ENCODE measurements at regions not wholly inside any gene's neighbourhood (a gene's known extent, or its start where the extent isn't known, plus 50 kb on each side); places are given as distances from the start of the nearest gene placed in this dataset.

GRCh38 chr1:82894635-82895034 is 1093.9 kb downstream of the ADGRL2 start:
- H3K27ac ChIP-seq: no peak overlapping the region
- ATAC-seq: no peak
- no peak overlapping the region for H3K4me3 ChIP-seq
- no peaks in the 10 kb centered on the region for H3K4me1 ChIP-seq
- intact Hi-C loops (cut with DNase I): no loop called here
- no peaks in the 10 kb centered on the region for H3K36me3 ChIP-seq
- H3K9me3 ChIP-seq: no peaks in the 10 kb centered on the region
- no peak for DNase-seq
- no peaks in the 10 kb centered on the region for H3K27me3 ChIP-seq
- TF ChIP-seq POLR2A (IDR thresholded peaks at IDR 0.05): no peak
- TF ChIP-seq CTCF (IDR thresholded peaks at IDR 0.05): no peak
- WGBS, 4 donors: 87 to 90% (median 88%) methylated on average over 3 of the region's 3 CpGs

- Histone ChIP-seq H3K36me3 (no peaks in the 10 kb centered on the region), H3K4me3 (no peak overlapping the region), H3K27ac (no peak overlapping the region), H3K4me1 (no peaks in the 10 kb centered on the region), H3K27me3 (no peaks in the 10 kb centered on the region), H3K9me3 (no peaks in the 10 kb centered on the region)
- intact Hi-C loops (cut with DNase I): no loop called here
- ATAC-seq: no peak
- no peak for TF ChIP-seq CTCF (IDR thresholded peaks at IDR 0.05)
- no peak for DNase-seq
- 95 to 97% (median 96%) methylated on average over 5 of the region's 5 CpGs for WGBS, 4 donors
Observed at GRCh38 chr1:82893712-82894470, 1093.2 kb downstream of the ADGRL2 start.

- H3K27me3 ChIP-seq: no peaks in the 10 kb centered on the region
- no peak overlapping the region for H3K4me3 ChIP-seq
- no peak for DNase-seq
- intact Hi-C loops (cut with DNase I): no loop called here
- peaks cover 0 to 2% (median 0%) of the 10 kb centered on the region in 12 donors for H3K4me1 ChIP-seq
- no peaks in the 10 kb centered on the region for H3K36me3 ChIP-seq
- ATAC-seq: no peak
- 85 to 95% (median 86%) methylated on average over 3 of the region's 3 CpGs for WGBS, 4 donors
- no peak for TF ChIP-seq CTCF (IDR thresholded peaks at IDR 0.05)
- no peaks in the 10 kb centered on the region for H3K9me3 ChIP-seq
- H3K27ac ChIP-seq: no peak overlapping the region
Observed at GRCh38 chr1:82880506-82880905, 1079.8 kb downstream of the ADGRL2 start.

DNA sequence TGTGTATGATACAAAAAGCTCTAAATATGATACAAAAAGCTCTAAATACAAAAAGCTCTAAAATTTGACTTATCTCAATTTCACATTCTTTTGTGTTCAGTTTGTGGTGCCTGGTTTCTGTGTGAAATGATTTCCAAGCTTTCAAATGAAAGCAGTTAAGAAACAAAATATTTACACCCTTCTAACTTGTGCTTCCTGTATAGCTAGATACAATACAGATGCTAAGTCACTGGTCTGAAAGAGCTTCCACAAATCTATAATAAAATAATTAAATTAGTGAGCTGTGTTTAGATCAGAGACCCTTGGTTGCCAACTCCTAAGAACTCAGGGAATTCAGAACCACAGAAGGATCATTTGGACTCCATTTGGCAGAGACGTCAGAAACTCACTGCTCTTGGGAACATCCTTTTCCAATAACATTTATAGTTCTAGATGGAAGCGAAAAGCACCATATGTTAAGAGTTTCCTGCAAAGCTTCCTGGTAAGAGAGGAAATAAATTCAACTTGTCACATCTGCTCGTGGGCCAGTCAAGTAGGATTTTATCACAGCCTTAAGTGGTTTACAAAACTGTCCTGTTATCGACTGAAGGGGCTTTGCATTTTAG is 1079.1 kb downstream of the ADGRL2 start:
- no peaks in the 10 kb centered on the region for H3K36me3 ChIP-seq
- intact Hi-C loops (cut with DNase I): no loop called here
- no peak overlapping the region for H3K27ac ChIP-seq
- ATAC-seq (no peak), DNase-seq (no peak)
- 44 to 49% (median 45%) methylated on average over 4 of the region's 4 CpGs for WGBS, 4 donors
- peaks cover 0 to 2% (median 0%) of the 10 kb centered on the region in 12 donors for H3K4me1 ChIP-seq
- TF ChIP-seq CTCF (IDR thresholded peaks at IDR 0.05) (no peak), POLR2A (IDR thresholded peaks at IDR 0.05) (no peak)
- H3K9me3 ChIP-seq: no peaks in the 10 kb centered on the region
- H3K27me3 ChIP-seq: no peaks in the 10 kb centered on the region
- H3K4me3 ChIP-seq: no peak overlapping the region
